ENCODE measurements at regions not wholly inside any gene's neighbourhood (a gene's known extent, or its start where the extent isn't known, plus 50 kb on each side); places are given as distances from the start of the nearest gene placed in this dataset.

GRCh38 chr7:131012477-131013031 is 278.5 kb upstream of the KLF14 start:
- Histone ChIP-seq H3K9me3 (replicated peaks in 1 of 2; ENCODE audit: control insufficient read depth in 1 of 2, insufficient read depth in 1 of 2, low read length in 2 of 2) (no peaks in the 10 kb centered on the region), H3K4me1 (ENCODE audit: control insufficient read depth in 1 of 2, insufficient read depth in 2 of 2, low read length in 2 of 2) (peaks cover 45 to 52% of the 10 kb centered on the region in 2 donors), H4K20me1 (ENCODE audit: insufficient read depth, low read length) (peaks cover 85% of the 10 kb centered on the region), H3K27ac (ENCODE audit: low read depth in 1 of 2, low read length in 2 of 2) (peak overlapping the region; percentile 31 to 79), H3K9ac (ENCODE audit: insufficient read depth, low read length, poor library complexity, severe bottlenecking) (no peak overlapping the region), H3K4me2 (replicated peaks; ENCODE audit: extremely low read depth, low read length, poor library complexity, severe bottlenecking) (peak overlapping the region; percentile 63), H3K79me2 (ENCODE audit: insufficient read depth, low read length) (peaks cover 21% of the 10 kb centered on the region), H3K4me3 (replicated peaks in 1 of 3; ENCODE audit: low read depth in 2 of 3, low read length in 3 of 3) (peak overlapping the region in 1 of 3 experiments; percentile 56), H2AFZ (ENCODE audit: insufficient read depth, low read depth, low read length, poor library complexity, severe bottlenecking) (peak overlapping the region; percentile 12), H3K27me3 (ENCODE audit: control insufficient read depth in 2 of 2, insufficient read depth in 2 of 2, low read length in 2 of 2) (no peaks in the 10 kb centered on the region), H3K36me3 (replicated peaks in 1 of 2; ENCODE audit: control insufficient read depth in 1 of 2, insufficient read depth in 2 of 2, low read length in 2 of 2) (no peaks in the 10 kb centered on the region)
- Mint-ChIP-seq H3K27ac (peak overlapping the region; percentile 77 to 95 (median 89)), H3K36me3 (peaks cover 3 to 6% of the 10 kb centered on the region in 2 donors), H3K27me3 (ENCODE audit: low read depth in 3 of 3) (peaks cover 0 to 5% (median 0%) of the 10 kb centered on the region in 3 donors), H3K4me1 (peaks cover 58% of the 10 kb centered on the region), H3K9me3 (peaks cover 0 to 2% (median 0%) of the 10 kb centered on the region in 7 donors), H3K4me3 (no peak overlapping the region)
- intact Hi-C loops (cut with micrococcal nuclease) = loop anchor here (2.0 to 10.0 kb wide), 3 partner anchors 14 to 50 kb away; no protein-coding TSS in a partner anchor
- TF ChIP-seq CTCF (IDR thresholded peaks at IDR 0.05) = no peak
- WGBS (ENCODE audit: insufficient coverage) = 77% methylated on average over 6 of the region's 7 CpGs
- no peak for DNase-seq

- H3K9me3 Mint-ChIP-seq = peaks cover 0 to 2% (median 0%) of the 10 kb centered on the region in 7 donors
- peak overlapping the region in 3 of 7 donors; percentile 20 to 35 (median 21) for H3K27ac Mint-ChIP-seq
- H4K20me1 ChIP-seq (ENCODE audit: insufficient read depth, low read length) = peaks cover 89% of the 10 kb centered on the region
- peaks cover 52% of the 10 kb centered on the region for H3K4me1 Mint-ChIP-seq
- no peaks in the 10 kb centered on the region for H3K27me3 ChIP-seq (ENCODE audit: control insufficient read depth in 2 of 2, insufficient read depth in 2 of 2, low read length in 2 of 2)
- H2AFZ ChIP-seq (ENCODE audit: insufficient read depth, low read depth, low read length, poor library complexity, severe bottlenecking) = no peak overlapping the region
- 98% methylated on average over 7 of the region's 11 CpGs for WGBS (ENCODE audit: insufficient coverage)
- no peak overlapping the region for H3K4me3 Mint-ChIP-seq
- no peak for TF ChIP-seq CTCF (IDR thresholded peaks at IDR 0.05)
- peaks cover 0 to 5% (median 0%) of the 10 kb centered on the region in 3 donors for H3K27me3 Mint-ChIP-seq (ENCODE audit: low read depth in 3 of 3)
- H3K27ac ChIP-seq (ENCODE audit: low read depth in 1 of 2, low read length in 2 of 2) = no peak overlapping the region
- DNase-seq = no peak
- no peak overlapping the region for H3K4me3 ChIP-seq (replicated peaks in 1 of 3; ENCODE audit: low read depth in 2 of 3, low read length in 3 of 3)
- H3K36me3 Mint-ChIP-seq = peaks cover 3 to 9% of the 10 kb centered on the region in 2 donors
- intact Hi-C loops (cut with micrococcal nuclease) = loop anchor here (2.0 to 10.0 kb wide), 3 partner anchors 13 to 51 kb away; no protein-coding TSS in a partner anchor
- H3K36me3 ChIP-seq (replicated peaks in 1 of 2; ENCODE audit: control insufficient read depth in 1 of 2, insufficient read depth in 2 of 2, low read length in 2 of 2) = no peaks in the 10 kb centered on the region
- peaks cover 38 to 44% of the 10 kb centered on the region in 2 donors for H3K4me1 ChIP-seq (ENCODE audit: control insufficient read depth in 1 of 2, insufficient read depth in 2 of 2, low read length in 2 of 2)
- no peak overlapping the region for H3K4me2 ChIP-seq (replicated peaks; ENCODE audit: extremely low read depth, low read length, poor library complexity, severe bottlenecking)
- H3K79me2 ChIP-seq (ENCODE audit: insufficient read depth, low read length) = peaks cover 14% of the 10 kb centered on the region
- H3K9me3 ChIP-seq (replicated peaks in 1 of 2; ENCODE audit: control insufficient read depth in 1 of 2, insufficient read depth in 1 of 2, low read length in 2 of 2) = no peaks in the 10 kb centered on the region
- H3K9ac ChIP-seq (ENCODE audit: insufficient read depth, low read length, poor library complexity, severe bottlenecking) = no peak overlapping the region
Measured at GRCh38 chr7:131013716-131014115, 279.7 kb upstream of the KLF14 start.

All from CD14-positive monocyte (primary cell).